ENCODE measurements at regions not wholly inside any gene's neighbourhood (a gene's known extent, or its start where the extent isn't known, plus 50 kb on each side); places are given as distances from the start of the nearest gene placed in this dataset.

GRCh38 chr16:6248199-6248598 is 1084.4 kb upstream of the RBFOX1 start:
- TF ChIP-seq CTCF (IDR thresholded peaks at IDR 0.05; ENCODE audit: low read depth, low read length) = no peak
- no peak for TF ChIP-seq MYC (IDR thresholded peaks at IDR 0.05; ENCODE audit: low read depth, low read length)
